HG02798 (cell line): ENCODE measurements at regions not wholly inside any gene's neighbourhood (a gene's known extent, or its start where the extent isn't known, plus 50 kb on each side); places are given as distances from the start of the nearest gene placed in this dataset.
"Not testable (repeated sequence)": the region's sequence is repeated elsewhere in the genome, so short reads cannot be mapped to it uniquely, and the experiment has no call there.

Source experiments
- ATAC-seq: cut with Tn5 transposase; IDR thresholded peaks from one replicate; pipeline ENCODE4 v1.9.1; 2021; ENCODE audit warnings: mild to moderate bottlenecking; ENCODE audit not compliant: unreplicated experiment, poor library complexity

DNA sequence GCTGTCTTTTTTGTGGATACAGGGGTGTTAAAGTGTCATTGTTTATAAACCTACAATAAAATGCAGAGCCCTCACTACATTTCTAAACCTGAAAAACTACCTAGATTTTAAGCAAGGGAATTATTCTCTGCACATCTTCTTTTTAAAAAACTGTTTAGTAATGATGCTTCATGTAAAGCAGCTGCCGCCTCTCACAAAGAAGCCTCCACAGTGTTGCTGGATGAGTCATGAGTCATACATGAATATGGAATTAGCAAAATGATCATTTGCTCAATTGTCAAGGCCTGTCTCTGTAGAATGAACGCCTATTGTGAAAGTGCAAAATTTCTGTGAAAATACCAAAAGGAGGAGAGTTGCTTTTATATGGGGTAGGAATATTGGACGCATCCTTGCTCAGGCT lies 259.5 kb upstream of the CHRM3 start:
- no peak for ATAC-seq

DNA sequence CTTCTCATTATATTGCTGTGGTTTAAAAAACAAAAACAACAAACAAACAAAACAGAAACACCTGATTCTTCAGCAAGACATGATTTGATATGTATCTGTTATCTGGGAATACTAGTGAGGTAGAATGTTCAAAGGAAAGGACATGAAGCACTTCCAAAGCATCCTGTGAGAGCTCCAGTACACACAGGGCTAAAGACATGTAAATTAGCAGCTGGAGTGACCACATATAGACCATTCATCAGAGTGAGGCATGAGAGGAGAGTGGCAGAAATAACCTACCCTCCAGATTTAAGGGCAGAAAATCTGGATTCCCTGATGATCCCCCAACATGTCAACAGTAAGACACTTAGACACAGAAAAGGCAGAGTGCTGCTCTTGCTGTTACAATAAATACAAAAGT lies 260.5 kb upstream of the CHRM3 start:
- no peak for ATAC-seq

DNA sequence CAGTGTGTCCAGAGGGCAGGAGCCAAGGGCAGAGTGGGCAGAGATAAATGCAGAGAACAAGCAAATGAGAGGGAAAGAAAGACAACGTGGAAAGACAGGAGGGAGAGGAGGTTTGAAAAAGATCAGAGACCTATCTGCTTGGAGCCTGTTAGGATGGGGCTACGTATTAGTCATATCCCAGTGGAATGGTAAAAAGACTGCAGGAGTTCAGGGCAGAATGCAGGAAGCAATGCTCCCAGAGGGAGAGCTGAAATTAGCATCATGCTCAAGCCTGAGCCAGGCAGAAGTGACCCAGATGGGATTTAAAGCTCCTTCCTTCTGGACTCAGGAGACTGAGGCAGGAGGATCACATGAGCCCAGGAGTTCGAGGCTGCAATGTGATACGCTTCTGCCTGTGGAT lies 261.3 kb upstream of the CHRM3 start:
- ATAC-seq, result no peak

DNA sequence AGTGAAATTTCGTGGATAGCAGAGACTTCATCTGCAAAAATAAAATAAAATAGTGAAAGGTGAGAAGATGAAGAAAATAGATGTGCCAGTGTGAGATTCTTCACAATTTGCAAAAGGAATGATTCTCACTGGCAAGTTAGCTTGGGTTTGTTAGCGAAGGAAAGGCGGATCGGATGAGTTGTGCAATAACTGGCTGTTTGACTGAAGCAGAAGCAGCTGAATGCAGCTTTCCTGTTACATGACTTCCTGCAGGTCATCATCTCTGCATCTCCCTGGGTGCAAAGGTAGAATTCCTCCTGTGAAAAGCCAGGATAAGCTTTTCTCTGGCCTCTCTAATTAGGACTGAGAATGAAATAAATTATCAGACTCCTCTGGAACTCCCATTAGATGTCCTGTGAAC lies 263.1 kb upstream of the CHRM3 start:
- no peak for ATAC-seq

DNA sequence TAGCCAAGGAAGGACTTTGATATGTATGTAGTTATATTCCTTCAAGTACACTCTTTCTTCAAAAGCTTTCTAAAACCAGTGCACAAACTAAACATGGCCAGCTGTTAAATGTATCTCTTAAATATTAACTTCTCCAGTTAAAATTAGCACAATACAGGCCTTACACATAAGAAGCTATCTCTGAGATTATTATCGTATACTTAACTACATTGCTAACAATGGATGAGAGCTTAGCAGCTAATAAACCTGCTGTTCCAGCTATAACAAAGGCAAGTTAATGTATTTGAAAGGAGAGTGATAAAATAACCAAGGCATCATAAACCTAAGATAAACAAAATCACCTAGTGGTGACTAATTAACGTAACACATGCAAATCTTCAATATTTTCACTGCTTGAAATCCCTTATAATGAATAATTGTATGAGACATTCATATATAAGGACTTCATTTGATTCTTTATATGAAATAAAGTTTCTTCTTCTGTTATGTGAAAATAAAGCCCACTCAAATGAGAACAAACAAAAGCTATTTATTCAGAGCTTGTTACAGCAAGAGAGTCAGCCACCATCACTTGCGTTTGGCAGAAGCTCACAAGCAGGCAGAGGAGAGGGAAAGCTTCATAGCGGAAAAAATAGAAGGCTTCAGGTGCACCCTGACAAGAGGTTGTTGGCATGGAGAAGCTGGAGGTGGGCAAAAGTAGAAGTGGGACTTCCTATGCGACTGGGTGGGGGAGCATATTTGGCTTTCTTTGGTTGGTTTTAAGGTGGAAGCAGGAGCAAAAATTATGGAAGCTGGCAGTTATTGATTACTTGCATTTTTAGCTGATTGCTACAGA lies 274.1 kb upstream of the CHRM3 start:
- no peak for ATAC-seq

DNA sequence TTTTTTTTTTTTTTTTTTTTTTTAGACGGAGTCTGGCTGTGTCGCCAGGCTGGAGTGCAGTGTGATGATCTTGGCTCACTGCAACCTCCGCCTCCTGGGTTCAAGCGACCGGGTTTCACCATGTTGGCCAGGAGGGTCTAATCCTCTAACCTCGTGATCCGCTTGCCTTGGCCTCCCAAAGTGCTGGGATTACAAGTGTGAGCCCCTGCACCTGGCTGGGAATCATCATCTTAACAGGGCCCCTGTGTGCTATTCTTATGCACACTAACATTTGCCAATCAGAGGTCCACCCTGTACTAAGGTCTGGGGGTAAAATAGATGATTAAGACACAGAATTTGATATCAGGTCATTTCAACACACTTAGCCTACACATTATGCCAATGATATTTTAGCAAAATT lies 278.7 kb upstream of the CHRM3 start:
- no peak for ATAC-seq

DNA sequence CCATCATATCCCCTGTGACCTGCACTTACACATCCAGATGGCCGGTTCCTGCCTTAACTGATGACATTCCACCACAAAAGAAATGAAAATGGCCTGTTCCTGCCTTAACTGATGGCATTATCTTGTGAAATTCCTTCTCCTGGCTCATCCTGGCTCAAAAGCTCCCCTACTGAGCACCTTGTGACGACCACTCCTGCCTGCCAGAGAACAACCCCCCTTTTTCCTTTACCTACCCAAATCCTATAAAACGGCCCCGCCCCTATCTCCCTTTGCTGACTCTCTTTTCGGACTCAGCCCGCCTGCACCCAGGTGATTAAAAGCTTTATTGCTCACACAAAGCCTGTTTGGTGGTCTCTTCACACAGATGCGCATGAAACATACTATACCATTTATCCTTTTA lies 279.7 kb upstream of the CHRM3 start:
- ATAC-seq, result not testable (repeated sequence)

DNA sequence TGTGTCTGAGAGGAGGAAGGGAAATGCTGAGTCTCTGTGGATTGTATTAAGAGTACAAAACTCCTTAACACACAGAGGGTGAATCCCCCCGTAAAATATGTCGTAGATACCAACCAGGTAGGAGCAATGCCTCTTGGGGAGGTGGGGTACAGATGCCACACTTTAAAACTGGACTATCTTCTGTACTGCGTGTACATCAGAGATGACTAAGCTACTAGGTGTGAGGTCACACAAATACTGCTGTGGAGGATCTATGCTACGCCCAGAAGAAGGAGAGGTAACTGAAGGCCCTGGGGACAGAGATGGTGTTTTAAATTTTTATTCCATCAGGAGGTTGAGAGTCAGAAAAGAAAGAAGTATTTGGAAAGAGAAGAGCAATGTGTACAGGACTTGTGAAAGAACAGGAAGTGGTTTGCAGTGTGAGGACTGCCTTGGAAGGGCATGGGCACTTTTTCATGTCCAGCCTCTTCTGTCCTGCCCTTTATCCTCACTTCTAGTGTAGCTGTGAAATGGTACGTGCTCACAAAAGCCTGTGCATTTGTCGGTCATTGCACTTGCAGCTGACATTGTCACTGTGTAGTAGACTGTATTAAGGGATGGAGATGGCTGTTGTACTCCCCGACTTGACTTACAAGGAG lies 287.8 kb upstream of the CHRM3 start:
- no peak for ATAC-seq

DNA sequence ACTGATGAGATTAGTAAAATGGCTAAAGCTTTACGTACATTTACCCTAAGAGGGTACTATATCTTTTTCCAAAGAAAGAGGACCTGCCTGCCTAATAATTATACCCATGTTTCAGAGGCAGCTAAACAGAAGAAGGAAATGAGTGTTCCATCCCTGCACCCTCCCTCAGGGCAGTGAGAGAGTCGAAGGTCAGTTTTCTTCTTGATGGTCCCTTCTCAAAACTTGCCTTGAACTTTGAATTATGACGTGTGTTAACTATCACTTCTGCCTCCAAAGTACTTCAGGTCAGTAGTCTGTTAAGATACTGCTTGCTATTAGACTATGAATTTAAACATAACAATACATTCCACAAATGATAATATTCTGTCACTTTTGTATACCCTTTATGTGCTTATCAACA lies 294.8 kb upstream of the CHRM3 start:
- no peak for ATAC-seq

DNA sequence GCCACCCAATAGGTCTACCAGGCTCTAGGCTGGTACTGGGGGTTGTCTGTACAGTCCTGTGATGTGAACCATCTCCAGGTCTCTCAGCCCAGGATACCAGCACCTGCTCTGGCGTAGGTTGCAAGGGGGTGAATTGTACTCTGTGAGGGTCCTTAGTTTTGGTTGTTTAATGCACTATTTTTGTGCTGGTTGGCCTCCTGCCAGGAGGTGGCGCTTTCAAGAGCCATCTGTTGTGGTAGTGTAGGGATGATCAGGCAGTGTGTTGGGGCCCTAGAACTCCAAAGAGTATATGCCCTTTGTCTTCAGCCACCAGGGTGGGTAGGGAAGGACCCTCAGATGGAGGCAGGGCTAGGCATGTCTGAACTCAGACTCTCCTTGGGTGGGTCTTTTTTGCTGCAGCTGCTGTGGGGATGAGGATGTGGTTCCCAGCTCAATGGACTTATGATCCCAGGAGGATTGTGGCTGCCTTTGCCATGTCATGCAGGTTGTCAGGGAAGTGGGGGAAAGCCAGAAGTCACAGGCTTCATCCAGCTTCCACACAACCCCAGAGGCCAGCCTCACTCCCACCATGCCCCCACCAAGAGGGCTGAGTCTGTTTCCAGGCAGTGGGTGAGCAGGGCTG lies 301.8 kb upstream of the CHRM3 start:
- ATAC-seq, result no peak

DNA sequence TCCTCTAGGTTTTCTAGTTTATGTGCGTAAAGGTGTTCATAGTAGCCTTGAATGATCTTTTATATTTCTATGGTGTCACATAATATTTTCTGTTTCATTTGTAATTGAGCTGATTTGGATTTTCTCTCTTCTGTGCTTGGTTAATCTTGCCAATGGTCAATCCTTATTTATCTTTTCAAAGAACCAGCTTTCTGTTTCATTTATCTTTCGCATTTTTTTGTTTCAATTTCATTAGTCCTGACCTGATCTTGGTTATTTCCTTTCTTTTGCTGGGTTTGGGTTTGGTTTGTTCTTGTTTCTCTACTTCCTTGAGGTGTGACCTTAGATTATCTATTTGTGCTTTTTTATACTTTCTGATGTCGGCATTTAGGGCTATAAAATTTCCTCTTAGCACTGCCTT lies 304.4 kb upstream of the CHRM3 start:
- ATAC-seq, result not testable (repeated sequence)

DNA sequence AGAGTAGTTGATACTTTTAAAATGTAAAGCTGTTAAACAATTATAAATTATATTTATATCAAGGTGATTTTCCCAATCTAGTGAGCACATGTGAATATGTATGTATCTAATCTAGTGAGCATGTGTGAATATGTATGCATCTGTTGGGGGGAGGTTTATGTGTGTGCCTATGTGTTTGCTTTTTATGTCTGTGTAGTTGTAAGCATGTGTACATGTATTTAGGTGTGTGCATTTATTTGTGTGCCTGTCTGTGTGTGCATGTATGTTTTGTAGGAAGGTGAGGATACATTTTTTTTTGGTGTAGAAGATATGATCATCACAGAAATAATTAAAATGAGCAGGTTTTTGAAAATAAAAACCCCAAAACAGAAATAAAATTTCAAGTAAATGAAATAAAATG lies 318.9 kb upstream of the CHRM3 start:
- no peak for ATAC-seq

DNA sequence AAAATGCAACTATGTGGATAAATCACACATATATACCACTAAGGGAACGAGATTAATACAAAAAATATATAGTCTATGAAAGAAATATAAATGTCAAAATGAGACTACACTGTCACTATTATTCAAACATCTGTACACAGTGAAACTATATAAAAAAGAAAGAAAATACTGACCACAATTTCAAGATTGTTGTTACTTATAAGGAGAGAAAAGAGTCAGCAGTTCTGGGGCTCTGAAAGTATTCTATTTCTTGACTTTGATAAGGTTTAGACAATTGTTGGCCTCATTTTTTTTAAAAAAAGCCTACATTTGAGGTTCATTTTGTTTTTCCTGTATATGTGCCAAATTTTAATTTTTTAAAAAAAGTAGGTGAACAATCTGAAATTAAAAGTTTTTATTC lies 319.3 kb upstream of the CHRM3 start:
- no peak for ATAC-seq

DNA sequence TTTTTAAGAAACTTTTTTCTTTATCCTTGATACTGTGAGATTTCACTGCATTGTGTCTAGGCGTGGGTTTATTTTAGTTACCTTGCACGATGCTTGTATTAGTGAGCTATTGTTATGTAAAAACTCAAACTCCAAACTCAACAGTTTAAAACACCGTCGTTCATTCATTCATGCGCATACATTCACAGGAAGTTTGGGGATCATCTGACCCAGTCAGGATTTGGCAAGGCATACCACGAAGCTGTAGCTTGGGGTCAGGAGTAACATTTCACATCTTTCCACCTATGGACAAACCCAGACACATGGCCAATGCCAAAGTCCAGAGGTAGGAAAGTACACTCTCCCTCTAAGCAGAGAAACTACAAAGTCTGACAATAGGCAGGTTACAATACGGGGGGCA lies 324.6 kb upstream of the CHRM3 start:
- ATAC-seq, result no peak

DNA sequence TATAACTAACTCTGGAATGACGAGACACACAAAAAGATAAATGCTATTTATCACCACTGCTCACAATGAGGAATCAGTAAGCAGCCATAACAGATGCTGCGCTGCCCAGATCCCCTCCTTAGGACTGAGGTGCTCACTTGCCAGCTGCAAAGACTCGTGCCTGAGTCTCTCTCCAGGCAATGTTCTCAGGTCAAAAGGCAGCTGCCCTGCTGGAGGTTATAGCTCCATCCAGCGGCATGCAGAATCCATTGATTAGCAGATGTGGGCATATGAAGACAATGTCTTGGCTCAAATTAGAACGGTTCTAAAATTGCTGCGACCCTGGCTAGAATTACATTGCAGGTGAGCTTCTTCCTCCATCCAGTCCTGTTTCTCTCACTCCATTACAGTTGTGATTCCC lies 328.2 kb upstream of the CHRM3 start:
- ATAC-seq, result no peak

DNA sequence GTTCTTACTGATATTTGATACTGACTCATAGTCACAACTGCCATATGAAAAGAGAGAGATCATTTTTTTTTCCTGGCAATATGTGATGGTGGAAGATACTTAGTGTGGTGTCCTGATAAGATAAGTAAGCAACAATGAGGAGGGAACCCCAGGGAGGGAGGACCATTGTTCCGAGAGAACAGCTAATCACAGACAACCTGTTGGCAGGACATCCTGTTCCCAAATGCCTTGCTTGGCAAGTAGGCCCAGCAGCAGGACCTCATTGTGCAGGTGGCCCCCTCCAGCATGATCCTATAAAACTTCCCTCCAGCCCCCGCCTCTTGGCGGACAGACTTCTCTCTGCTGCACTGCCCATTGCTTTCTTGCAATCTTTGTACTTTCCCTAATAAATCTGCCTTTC lies 329.4 kb upstream of the CHRM3 start:
- ATAC-seq, result no peak

DNA sequence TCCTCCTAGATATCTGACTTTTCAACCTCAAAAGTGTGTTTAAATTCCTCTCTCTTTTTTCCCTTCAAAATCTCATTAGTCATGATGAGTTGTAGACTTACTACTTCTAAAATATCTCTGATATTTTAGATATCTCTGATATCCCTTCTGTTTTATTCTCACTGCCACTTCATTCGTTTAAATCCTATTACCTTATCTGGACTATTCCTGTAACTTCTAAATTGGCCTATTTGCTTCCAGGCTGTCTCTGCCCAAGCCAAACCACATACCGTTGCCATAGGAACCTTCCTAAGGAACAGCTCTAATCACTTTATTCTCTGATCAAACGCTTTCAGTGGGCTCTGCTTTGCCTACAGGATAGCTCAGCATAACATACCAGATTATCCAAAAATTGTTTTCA lies 333.1 kb upstream of the CHRM3 start:
- ATAC-seq, result no peak

DNA sequence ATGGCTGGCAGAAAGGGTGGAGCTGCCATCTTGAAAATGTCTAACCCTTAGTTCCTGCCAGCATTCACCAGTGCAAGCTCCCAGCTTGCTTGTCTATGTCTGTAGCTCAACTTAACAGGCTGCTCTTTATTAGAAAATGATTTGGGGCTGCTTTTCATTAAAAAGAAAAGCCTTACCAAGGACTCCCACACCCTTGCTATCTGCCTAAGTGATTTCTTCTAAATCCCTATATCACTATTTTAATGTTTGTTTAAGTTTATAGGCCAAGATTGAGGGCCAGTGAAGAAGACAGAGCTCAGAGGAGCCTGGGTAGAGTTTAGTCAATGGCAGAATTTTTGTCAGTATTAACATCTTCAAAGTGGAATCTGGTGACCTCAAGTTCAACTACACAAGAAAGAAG lies 336.8 kb upstream of the CHRM3 start:
- ATAC-seq, result no peak

DNA sequence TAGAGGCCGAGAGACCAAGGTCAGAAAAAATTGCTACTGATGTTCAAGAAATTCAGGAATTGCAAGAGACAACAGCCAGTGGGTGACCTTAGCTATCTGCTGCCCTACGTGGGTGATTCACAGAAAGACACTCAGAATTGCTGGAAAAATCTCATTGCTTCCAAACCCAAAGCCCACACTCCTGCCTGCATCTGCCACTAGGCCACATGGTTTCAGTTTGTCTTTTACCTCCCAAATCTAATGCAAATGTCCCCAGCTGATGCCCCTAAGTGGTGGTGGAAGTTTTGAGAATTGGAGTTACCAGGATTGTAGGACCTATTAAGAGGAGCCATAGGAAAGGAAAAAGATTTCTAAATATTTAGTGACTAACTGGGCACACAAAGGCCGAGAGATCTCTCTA lies 341.5 kb upstream of the CHRM3 start:
- no peak for ATAC-seq

DNA sequence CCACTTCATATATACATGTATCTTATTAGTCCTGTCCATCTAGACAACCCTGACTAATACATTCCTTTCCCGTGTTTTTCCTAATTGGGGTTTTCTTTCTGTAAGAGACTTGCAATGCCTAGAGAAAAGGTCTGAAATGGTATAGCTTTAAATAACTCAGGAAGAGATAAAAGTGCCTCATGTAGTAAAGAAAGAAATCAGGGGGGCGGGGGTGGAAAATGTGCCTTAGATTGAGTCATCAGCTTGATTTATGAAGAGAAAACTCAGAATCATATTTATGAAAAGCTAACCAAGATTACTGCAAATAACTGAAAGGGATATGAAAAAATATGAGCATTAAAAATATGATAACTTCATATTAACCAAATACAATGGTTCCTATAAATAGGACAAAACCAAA lies 345.8 kb upstream of the CHRM3 start:
- no peak for ATAC-seq

DNA sequence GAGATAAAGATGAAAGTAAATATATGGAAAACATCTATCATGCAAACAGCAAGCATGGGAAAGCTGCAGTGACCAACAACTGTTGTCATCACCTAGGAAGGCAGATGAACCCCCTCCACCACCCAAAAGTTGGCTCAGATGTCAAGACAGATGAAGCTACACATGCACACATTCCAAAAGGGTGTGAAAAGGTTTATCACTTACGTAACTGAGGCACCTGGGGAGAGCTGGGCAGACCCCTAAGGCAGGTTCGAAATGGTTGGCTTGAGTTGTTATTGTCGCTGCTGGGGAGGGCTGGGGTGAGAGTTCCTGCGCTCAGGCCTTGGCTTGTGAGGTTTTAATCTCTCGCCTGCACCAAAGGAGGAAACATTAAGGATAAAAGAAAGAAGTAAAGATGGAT lies 355.1 kb upstream of the CHRM3 start:
- no peak for ATAC-seq
